ENCODE measurements at regions not wholly inside any gene's neighbourhood (a gene's known extent, or its start where the extent isn't known, plus 50 kb on each side); places are given as distances from the start of the nearest gene placed in this dataset.
A peak's percentile ranks its signal among the peaks of the same experiment; 100 is the strongest.
"Not testable (repeated sequence)": the region's sequence is repeated elsewhere in the genome, so short reads cannot be mapped to it uniquely, and the experiment has no call there.

GRCh38 chr9:65392611-65393010, 107.6 kb upstream of the FOXD4L5 start:
- DNase-seq = not testable (repeated sequence)

- not testable (repeated sequence) for DNase-seq
Observed at GRCh38 chr9:65389710-65390109, 104.7 kb upstream of the FOXD4L5 start.

DNA sequence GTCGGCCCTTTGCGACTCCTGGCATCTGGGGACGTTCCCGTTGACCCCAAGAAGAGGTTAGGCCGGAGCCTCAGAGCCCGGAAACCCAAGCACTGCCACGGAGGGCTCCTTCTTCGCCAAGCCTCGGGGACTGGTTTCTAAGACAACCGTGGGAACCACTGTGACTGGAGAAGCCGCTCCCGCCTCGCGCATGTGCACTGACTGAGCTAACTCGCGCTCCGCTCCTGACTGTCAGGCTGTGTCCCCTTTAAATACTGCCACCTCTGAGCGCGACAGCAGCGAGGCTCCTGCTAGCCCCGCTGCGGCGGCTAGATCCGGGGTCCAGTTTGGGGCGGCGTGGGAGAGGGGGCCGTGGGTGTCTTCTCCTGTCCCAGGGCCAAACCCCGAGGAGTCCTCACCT, 104.2 kb upstream of the FOXD4L5 start:
- DNase-seq = not testable (repeated sequence)

DNA sequence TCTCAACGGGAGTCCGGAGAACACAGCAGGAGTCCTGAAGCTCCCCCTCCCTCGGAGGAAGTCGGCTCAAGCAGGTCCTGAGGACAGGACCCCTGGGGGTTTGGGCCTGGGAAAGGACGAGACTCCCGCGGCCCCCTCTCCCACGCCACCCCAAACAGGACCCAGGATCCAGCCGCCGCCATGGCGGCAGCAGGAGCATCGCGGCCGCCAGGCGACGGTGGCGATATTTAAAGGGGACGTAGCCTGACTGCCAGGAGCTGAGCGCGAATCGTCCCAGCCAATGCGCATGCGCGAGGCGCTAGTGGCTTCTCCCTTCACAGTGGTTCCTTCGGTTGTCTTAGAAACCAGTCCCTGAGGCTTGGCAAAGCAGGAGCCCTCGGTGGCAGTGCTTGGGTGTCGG, 101.7 kb upstream of the FOXD4L5 start:
- DNase-seq = peak; percentile 71

GRCh38 chr9:65386191-65386590, 101.2 kb upstream of the FOXD4L5 start:
- DNase-seq = not testable (repeated sequence)

DNA sequence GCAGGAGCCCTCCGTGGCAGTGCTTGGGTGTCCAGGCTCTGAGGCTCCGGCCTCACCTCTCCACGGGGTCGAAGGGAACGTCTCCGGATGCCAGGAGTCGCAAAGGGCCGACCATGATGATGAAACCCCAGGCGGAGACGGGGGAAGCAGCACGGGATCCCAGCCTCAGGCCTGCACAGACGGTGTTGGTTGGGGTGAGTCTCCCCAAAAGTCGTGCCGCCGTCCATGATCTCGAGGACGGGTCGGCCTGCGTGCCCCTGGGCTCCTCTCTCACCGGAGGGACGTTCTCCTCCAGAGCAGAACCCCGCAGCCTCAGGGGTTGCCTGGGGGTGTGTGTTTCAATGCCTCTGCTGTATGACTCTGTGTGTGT, 100.6 kb upstream of the FOXD4L5 start:
- DNase-seq = not testable (repeated sequence)

- DNase-seq = not testable (repeated sequence)
Observed at GRCh38 chr9:65384759-65385654, 100.0 kb upstream of the FOXD4L5 start.

- DNase-seq = not testable (repeated sequence)
Observed at GRCh38 chr9:65384066-65384465, 99.1 kb upstream of the FOXD4L5 start.

- not testable (repeated sequence) for DNase-seq
Observed at GRCh38 chr9:65383646-65384045, 98.6 kb upstream of the FOXD4L5 start.

DNA sequence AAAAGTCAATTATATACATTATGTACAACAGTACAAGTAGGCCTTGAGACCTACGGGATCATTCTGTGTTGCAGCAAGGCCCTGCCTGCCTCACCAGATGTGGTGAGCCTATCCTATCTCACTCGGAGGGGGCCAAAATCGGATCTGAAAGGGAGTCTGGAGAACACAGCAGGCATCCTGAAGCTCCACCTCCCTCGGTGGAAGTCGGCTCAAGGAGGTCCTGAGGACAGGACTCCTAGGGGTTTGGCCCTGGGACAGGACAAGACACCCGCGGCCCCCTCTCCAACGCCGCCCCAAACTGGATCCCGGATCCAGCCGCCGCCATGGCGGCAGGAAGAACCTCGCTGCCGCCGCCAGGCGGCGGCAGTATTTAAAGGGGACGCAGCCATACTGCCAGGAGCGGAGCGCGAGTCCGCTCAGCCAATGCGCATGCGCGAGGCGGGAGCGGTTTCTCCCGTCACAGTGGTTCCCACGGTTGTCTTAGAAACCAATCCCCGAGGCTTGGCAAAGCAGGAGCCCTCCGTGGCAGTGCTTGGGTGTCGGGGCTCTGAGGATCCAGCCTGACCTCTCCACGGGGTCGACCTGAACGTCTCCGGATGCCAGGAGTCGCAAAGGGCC, 97.8 kb upstream of the FOXD4L5 start:
- not testable (repeated sequence) for DNase-seq

Data from activated CD8-positive, alpha-beta memory T cell treated with anti-CD3 and anti-CD28 coated beads, Interleukin-2, amount 50 U/mL, for 4 hours (primary cell).